DMS 273 (cell line): ENCODE measurements at regions not wholly inside any gene's neighbourhood (a gene's known extent, or its start where the extent isn't known, plus 50 kb on each side); places are given as distances from the start of the nearest gene placed in this dataset.

Source experiments
- DNase-seq: peaks from one replicate; lab custom pipeline; 2025; ENCODE audit not compliant: unreplicated experiment; lab: John Stamatoyannopoulos, UW

DNA sequence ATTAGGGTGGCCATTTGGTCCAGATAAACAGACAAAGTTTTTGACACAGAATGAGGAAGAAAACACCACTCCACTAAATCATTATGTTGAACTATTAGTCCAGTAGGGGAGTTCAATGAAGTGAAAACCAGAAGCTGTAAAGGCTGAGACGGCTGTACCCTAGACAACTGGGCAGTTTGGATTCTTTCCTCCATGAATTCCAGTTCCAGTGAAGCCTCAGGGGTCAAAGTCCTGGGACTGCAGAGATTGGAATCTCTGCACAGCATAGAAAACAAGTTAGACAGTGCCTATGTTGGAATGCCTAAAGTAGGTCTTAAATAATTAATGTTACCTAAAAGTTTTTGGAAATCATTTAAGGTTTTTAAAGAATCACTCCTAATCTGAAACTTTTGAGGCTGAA lies 86.5 kb upstream of the PGR start:
- DNase-seq = peak; percentile 0

DNA sequence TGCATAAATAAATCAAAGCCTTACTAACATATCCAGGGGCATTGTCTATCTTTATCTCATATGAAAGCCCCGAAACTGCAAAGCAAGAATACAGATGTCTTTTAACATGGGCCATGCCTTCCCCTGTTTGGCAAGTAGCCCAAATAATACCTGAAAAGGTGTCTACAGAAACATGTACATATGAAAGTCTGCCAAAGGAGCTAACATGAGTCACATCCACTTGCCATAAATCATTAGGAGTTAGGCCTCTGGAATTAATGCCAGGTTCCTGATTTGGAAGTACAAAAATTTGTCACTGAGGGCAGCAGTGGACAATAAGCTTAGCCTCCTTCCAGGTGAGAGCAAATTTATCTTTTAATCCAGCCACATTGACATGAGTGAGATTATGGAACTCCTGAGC lies 85.5 kb upstream of the PGR start:
- no peak for DNase-seq

DNA sequence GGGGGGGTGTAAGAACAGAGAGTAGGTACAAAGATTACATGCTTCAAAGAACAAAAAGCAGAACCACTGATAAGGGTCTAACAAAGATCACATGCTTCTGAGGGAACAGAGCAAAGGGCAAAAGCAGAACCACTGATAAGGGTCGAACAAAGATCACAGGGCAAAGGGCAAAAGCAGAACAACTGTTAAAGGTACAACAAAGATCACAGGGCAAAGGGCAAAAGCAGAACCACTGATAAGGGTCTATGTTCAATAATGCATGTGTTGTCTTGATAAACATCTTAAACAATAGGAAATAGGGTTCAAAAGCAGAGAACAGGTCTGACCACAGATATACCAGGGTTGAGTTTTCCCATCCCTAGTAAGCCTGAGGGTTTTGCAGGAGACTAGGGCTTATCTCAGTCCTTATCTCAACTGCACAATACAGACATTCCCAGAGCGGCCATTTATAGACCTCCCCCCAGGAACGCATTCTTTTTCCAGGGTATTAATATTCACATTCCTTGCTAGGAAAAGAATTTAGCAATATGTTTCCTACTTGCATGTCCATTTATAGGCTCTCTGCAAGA lies 81.9 kb upstream of the PGR start:
- DNase-seq = no peak

DNA sequence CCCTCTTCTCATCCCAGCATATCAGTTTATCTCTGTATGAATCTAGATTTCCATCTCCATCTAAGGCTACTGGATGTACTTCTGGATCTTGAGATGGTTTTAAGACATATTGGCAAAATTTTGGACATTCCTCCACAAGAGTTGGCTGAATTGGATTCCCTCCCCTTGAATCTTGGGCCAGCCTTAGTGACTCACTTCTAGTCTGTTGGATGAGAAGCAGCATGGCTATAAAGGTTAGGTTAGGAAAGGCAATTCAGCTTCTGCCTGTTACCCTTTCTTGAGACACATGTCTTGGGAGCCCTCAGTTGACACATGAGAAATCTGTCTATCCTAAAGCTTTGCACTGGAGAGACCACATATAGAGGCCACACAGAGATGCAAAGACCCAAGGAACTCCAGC lies 73.0 kb upstream of the PGR start:
- no peak for DNase-seq

DNA sequence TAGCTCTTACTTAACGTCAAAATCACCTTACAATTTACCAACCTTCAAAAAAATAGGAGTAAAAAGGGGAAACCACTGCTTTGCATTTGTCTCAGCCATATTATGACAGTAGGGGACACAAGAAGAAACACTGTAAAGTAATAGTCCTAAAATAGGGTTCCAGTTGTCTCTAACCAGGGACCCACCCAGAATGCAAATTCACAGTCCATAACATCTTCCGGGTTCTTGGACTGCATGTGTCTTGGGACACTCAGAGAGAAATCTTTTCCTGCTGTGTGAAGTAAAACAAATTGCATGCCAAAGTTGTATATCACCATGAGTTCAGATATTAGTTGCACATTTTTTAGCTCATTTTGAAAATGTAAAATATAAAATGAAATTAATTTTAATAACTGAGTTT lies 69.8 kb upstream of the PGR start:
- no peak for DNase-seq

DNA sequence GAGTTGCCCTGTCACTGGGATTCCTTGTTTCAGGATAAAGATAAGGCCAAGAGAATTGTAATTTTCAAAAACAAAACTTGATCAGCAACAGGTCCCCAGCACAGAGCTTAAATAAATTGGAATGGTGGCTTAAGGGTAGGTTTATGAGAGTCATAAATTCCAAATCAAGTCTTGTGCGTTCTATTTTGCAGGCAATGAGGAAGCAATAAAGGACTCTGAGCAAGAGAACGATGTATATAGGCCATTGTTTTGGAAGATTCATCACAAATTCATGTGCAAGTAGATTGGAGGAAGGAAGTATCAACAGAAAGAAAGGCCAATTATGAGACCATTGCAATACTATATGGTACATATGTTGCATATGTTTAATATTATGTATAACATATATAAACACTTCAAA lies 65.7 kb upstream of the PGR start:
- no peak for DNase-seq

DNA sequence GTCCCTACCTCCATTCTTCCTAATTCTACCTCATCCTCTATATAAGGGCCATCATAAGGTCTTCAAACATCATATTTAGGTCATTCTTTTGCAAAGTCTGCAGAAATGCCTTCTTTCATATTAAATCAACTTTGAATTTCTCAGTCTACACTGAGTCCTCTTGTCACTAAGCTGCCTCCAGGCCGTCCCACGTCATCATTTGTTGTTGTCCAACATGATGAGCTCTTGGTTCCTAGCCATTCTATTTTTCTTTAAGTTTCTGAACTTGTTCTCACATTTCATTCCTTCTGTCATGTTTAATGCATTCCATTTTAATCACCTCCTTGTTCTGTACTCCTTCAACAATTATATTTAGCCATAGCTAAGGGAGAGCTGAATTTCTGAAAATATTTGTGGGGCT lies 59.2 kb upstream of the PGR start:
- no peak for DNase-seq

DNA sequence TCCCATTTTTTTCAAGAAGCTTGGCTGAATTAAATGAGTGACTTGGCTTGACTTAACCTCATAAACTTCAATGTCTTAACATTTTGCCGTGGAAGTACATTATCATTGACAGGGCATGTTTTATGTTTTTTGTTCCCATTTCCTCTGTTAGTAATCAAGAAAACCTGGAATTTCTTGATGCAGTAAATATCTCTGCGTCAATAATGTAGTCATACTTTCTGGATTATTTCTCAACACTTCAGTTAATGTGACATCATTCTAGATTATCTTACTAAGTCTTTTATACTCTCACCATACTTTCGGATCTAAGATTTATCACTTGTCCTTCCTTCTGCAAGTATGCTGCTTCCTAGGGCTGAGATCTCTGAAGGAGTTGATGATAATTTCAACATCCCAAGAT lies 58.6 kb upstream of the PGR start:
- no peak for DNase-seq

DNA sequence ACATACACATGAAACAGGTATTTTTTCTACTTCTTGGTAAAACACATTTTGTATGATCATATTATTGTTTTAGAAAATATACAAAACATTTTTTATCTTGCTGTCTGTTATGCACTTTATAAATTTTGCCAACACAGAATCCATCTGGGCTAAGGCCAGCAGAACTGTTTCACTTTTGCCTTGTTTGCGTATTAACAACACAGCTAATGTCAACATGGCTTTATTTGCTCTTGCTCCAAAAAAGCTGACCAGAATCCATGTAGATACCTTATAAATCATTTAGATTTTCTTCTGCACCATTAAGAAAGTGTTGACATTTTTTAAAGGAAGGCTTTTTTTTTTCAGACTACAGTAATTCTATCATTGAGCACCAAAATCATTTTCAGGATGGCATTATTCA lies 58.1 kb upstream of the PGR start:
- DNase-seq = no peak

DNA sequence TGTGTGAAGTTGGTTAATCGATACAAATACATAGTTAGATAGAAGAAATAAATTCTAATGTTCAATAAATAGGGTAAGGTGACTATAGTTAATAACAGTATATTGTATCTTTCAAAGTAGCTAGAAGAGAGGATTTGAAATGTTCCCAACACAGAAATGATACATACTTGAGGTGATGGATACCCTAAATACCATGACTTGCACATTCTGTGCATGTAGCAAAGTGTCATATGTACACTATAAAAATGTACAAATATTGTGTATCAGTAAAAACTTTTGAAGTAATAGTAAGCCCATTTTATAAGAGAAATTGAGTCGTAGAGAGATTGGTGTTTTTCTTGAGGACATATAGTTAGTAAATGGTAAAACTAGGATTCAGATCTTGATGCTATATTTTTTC lies 56.4 kb upstream of the PGR start:
- no peak for DNase-seq

DNA sequence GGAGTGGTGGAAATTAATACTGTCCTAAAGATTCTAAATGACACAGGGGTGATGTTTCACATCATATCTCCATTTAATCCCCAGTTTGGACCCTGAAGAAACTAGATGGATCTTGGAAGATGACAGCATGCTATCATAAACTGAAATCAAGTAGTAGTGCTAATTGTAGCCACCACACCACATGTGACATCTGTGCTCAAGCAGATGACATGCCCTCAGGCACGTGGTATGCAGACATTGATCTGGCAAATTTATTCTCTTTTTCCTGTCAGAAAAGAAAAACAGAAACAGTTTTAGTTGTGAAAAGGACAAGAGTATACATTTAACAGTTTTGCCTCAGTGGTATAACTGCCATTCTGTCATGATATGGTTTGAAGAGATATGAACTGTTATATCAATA lies 52.9 kb upstream of the PGR start:
- DNase-seq = no peak

DNA sequence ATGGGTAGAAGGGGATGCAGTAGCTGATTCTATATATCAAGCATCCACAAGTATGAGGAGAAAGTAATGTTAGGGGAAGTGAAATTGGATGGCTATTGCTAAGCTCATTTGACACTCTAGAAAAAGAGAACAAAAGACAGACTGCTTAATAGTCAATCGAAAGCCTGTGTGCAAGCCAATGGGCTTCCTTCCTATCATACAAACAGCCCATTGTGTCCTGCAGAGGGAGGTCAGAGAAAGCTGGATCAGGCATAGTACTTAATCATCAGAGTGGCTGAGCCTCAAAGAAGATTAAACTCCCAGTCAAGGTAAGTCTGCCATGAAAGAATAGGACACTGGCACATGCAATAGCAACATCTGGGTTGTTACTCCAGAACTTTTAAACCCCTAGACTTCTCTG lies 50.9 kb upstream of the PGR start:
- DNase-seq = no peak
